Gastroesophageal sphincter (tissue), 4 donors: ENCODE measurements at regions not wholly inside any gene's neighbourhood (a gene's known extent, or its start where the extent isn't known, plus 50 kb on each side); places are given as distances from the start of the nearest gene placed in this dataset.
A peak's percentile ranks its signal among the peaks of the same experiment; 100 is the strongest.

ENCODE experiments used
- ATAC-seq: fragments of 150-250 bp; one replicate; pipeline ENCODE4 v1.9.1; 2016; ENCODE audit warnings: mild to moderate bottlenecking, moderate library complexity
- H3K27ac ChIP-seq, 4 donors: fragments of 200-600 bp; sonication (generic) in 3 of 4; 1 replicate in 3 of 4; 2 replicates in 1 of 4; pipeline ENCODE4 v1.5.1; 2016 to 2019
- H3K27me3 ChIP-seq: fragments of 200-600 bp; sonication (generic); one replicate; pipeline ENCODE4 v1.5.1; 2019
- H3K36me3 ChIP-seq, 2 donors: fragments of 200-600 bp; sonication (generic); one replicate each; pipeline ENCODE4 v1.5.1; 2019; ENCODE audit warnings: control low read depth in 1 of 2
- H3K4me1 ChIP-seq, 3 donors: fragments of 200-600 bp; sonication (generic); 1 replicate in 2 of 3; 2 replicates in 1 of 3; pipeline ENCODE4 v1.5.1; 2016 to 2019; ENCODE audit warnings: control low read depth in 2 of 3
- H3K4me3 ChIP-seq, 2 donors: fragments of 200-600 bp; sonication (generic); one replicate each; pipeline ENCODE4 v1.5.1; 2019; ENCODE audit warnings: mild to moderate bottlenecking in 1 of 2, moderate library complexity in 1 of 2
- H3K9me3 ChIP-seq, 3 donors: fragments of 200-600 bp; sonication (generic); one replicate each; pipeline ENCODE4 v1.5.1; 2017 to 2019; ENCODE audit warnings: control low read depth in 2 of 3
- EP300 ChIP-seq: sonication (generic); formaldehyde crosslinking; IDR thresholded peaks from one replicate; pipeline ENCODE4 v1.6.1; 2017; ENCODE audit warnings: antibody characterized with exemption, mild to moderate bottlenecking
- POLR2A ChIP-seq, 2 donors: fragments of 450-650 bp; IDR thresholded peaks; one replicate each; pipeline ENCODE4 v1.6.1; 2017; ENCODE audit warnings: antibody characterized with exemption in 2 of 2, mild to moderate bottlenecking in 2 of 2, moderate library complexity in 1 of 2
- POLR2AphosphoS5 ChIP-seq: sonication (generic); formaldehyde crosslinking; IDR thresholded peaks from one replicate; pipeline ENCODE4 v1.6.1; 2017; ENCODE audit warnings: antibody characterized with exemption
- WGBS, 2 donors: methylation state at CpG; one replicate each; pipeline ENCODE4 v1.1.5; 2018; ENCODE audit warnings: low coverage in 1 of 2; 5-methylcytosine and 5-hydroxymethylcytosine counted together
- TF ChIP-seq, protein P1 (sequence below), 4 experiments: fragments of 200-600 bp in 2 of 4; fragments of 450-650 bp in 2 of 4; sonication (generic) in 1 of 4; IDR thresholded peaks; one replicate each; pipeline ENCODE4 v1.5.1; 2017 to 2019; ENCODE audit warnings: antibody characterized with exemption in 4 of 4, mild to moderate bottlenecking in 2 of 4, moderate library complexity in 2 of 4

DNA sequence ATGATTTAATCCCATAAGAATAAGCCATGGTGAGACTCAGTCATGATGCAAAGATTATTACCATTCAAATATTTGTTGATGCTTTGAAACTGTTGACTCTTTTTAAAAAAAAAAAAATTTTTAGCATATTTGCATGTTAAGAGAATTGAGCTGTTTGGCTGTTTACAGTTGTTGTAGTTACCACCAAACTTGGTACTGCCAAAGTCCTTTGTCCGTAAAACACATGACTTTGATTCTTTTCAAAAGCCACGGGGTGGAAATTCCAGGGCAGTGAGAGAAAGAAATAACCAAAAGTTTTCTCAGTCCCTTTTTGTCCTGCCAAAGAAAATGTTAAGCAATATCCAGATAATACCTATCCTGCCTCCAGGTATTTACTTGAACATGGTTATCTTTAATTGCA lies 474.8 kb downstream of the METTL4 start:
- TF ChIP-seq POLR2AphosphoS5, result no peak
- no peak for TF ChIP-seq POLR2A (IDR thresholded peaks at IDR 0.05)
- TF ChIP-seq, protein P1, sequence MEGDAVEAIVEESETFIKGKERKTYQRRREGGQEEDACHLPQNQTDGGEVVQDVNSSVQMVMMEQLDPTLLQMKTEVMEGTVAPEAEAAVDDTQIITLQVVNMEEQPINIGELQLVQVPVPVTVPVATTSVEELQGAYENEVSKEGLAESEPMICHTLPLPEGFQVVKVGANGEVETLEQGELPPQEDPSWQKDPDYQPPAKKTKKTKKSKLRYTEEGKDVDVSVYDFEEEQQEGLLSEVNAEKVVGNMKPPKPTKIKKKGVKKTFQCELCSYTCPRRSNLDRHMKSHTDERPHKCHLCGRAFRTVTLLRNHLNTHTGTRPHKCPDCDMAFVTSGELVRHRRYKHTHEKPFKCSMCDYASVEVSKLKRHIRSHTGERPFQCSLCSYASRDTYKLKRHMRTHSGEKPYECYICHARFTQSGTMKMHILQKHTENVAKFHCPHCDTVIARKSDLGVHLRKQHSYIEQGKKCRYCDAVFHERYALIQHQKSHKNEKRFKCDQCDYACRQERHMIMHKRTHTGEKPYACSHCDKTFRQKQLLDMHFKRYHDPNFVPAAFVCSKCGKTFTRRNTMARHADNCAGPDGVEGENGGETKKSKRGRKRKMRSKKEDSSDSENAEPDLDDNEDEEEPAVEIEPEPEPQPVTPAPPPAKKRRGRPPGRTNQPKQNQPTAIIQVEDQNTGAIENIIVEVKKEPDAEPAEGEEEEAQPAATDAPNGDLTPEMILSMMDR (IDR thresholded peaks at IDR 0.05), result no peak
- no peak for TF ChIP-seq EP300
- WGBS, 2 donors, result 61 to 71% methylated on average over 2 of the region's 2 CpGs
- ATAC-seq, result no peak

DNA sequence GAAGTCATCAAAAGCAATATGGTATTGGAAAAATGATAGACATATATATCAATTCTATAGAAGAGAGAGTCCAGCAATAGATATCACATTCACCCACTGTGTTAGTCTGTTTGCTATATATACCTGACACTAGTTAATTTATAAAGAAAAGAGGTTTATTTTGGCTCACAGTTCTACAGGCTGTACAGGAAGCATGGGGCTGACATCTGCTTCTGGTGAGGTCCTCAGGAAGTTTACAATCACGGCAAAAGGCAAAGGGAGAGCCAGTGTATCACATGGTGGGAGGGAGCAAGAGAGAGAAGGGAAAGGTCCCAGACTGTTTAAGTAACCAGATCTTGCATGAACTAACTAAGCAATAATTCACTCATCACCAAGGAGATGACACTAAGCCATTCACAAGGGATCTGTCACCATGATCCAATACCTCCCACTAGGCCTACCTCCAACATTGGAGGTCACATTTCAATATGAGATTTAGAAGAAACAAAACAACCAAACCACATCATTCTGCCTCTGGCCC lies 470.6 kb downstream of the METTL4 start:
- Histone ChIP-seq H3K36me3 (no peaks in the 10 kb centered on the region), H3K4me1 (no peaks in the 10 kb centered on the region), H3K4me3 (no peak overlapping the region), H3K27me3 (no peaks in the 10 kb centered on the region), H3K27ac (no peak overlapping the region), H3K9me3 (no peaks in the 10 kb centered on the region)
- WGBS, 2 donors, result 18 to 44% methylated on average over 1 of the region's 1 CpG
- TF ChIP-seq EP300 (no peak), POLR2A (IDR thresholded peaks at IDR 0.05) (no peak), POLR2AphosphoS5 (no peak)
- TF ChIP-seq, protein P1 (IDR thresholded peaks at IDR 0.05), result no peak
- ATAC-seq, result no peak

More for the DNA sequence above, 474.8 kb downstream of the METTL4 start:
- H3K4me1 ChIP-seq, result no peaks in the 10 kb centered on the region
- H3K4me3 ChIP-seq, result no peak overlapping the region
- no peak overlapping the region for H3K27ac ChIP-seq
- H3K27me3 ChIP-seq, result no peaks in the 10 kb centered on the region
- H3K36me3 ChIP-seq, result no peaks in the 10 kb centered on the region
- H3K9me3 ChIP-seq, result no peaks in the 10 kb centered on the region

DNA sequence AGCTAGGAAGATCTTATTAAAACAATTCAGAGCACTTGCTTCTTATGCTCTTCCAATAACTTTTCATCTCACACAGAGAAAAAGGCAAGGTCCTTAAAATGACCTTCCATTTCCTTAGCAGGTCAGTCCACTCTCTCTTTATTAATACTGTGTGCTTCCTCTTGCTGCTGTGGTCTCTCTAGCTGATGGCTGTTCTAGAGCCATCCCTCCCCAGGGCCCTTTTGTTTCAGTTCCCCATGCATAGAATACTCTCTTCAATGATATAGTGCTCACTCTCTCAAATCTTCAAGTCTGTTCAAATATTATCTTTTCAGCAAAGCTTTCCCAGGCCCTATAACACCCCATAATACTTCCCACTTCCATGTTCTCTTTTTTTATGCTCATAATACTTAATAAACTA lies 469.3 kb downstream of the METTL4 start:
- no peaks in the 10 kb centered on the region for H3K36me3 ChIP-seq
- H3K4me3 ChIP-seq, result no peak overlapping the region
- ATAC-seq, result no peak
- H3K27me3 ChIP-seq, result no peaks in the 10 kb centered on the region
- no peaks in the 10 kb centered on the region for H3K4me1 ChIP-seq
- TF ChIP-seq EP300, result no peak
- TF ChIP-seq, protein P1 (IDR thresholded peaks at IDR 0.05), result no peak
- TF ChIP-seq POLR2A (IDR thresholded peaks at IDR 0.05), result no peak
- no peak for TF ChIP-seq POLR2AphosphoS5
- H3K9me3 ChIP-seq, result no peaks in the 10 kb centered on the region
- no peak overlapping the region for H3K27ac ChIP-seq

DNA sequence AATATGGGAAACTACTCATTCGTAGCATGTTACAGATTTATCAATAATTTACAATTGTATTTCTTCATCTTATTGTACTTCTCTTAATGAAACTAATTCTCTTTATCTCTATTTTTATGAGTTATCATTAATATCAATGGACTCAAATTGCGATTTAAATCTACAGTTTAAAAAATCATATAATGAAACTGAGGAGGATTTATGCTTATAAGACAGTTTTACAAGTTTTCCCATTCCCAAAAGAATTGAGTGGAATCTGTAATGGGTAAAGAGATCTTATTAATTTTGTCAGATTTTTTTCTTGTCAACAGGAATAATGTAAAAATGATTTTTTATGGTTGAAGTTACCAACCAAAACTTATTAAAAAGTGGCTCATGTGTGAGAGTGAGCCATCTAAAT lies 468.0 kb downstream of the METTL4 start:
- Histone ChIP-seq H3K4me3 (no peak overlapping the region), H3K27me3 (no peaks in the 10 kb centered on the region), H3K9me3 (no peaks in the 10 kb centered on the region), H3K27ac (no peak overlapping the region), H3K4me1 (no peaks in the 10 kb centered on the region), H3K36me3 (no peaks in the 10 kb centered on the region)
- no peak for TF ChIP-seq EP300
- no peak for TF ChIP-seq POLR2AphosphoS5
- TF ChIP-seq POLR2A (IDR thresholded peaks at IDR 0.05), result no peak
- no peak for ATAC-seq
- WGBS, 2 donors, result 87 to 91% methylated on average over 2 of the region's 2 CpGs

DNA sequence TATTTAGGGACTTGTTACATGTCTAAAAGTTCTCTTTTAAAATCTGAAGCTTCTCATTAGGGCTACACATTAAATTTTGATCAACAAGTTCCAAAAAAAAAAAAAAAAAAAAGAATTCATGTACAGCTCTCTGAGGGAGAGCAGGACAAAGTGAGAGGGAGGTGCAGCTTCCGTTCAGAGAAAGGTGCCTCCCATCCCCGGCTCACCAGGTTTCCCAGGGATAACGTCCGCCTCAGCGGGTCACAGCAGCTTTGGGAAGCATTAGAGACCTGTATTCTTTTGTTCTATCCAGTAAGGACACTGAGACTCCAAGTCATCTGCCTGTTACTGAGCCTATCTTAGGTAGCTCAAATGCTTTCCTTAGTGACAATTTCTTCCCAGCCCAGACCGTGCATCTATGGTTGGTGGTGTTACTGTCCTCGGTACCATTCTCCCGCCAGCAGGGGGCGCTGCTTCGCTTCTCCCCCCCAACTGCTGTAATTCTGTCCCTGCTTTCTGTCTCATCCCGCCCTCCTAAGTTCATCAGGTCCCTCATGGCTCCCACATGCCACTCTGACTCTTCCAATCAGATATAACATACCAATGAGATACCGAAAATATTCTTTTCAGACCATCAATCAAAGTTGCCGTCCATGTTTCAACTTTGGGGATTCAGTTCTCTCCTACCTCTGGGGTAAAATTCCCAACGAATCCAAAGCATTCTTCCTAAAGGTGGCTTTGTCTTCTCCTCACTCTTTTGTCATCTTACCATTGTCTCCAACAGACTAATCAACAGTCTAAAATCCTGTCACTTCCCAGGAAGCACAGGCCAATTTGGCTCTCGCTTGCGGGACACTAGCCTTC lies 466.5 kb downstream of the METTL4 start:
- WGBS, 2 donors, result 25 to 37% methylated on average over 13 to 15 of the region's 16 CpGs
- TF ChIP-seq, protein P1 (IDR thresholded peaks at IDR 0.05), result peak in 3 of 4 experiments; percentile 21 to 54 (median 31)
- TF ChIP-seq POLR2AphosphoS5, result no peak
- TF ChIP-seq EP300, result no peak
- no peak for TF ChIP-seq POLR2A (IDR thresholded peaks at IDR 0.05)
- no peaks in the 10 kb centered on the region for H3K27me3 ChIP-seq
- no peaks in the 10 kb centered on the region for H3K36me3 ChIP-seq
- no peaks in the 10 kb centered on the region for H3K9me3 ChIP-seq
- no peak overlapping the region for H3K4me3 ChIP-seq
- ATAC-seq, result no peak
- H3K4me1 ChIP-seq, result no peaks in the 10 kb centered on the region
- no peak overlapping the region for H3K27ac ChIP-seq
